HEK293 (cell line): ENCODE measurements at regions not wholly inside any gene's neighbourhood (a gene's known extent, or its start where the extent isn't known, plus 50 kb on each side); places are given as distances from the start of the nearest gene placed in this dataset.

ENCODE experiments used
- CTCF ChIA-PET: fragments of 350-600 bp; formaldehyde crosslinking; extraction: SDS; loops from one replicate; lab custom pipeline; 2021; ENCODE audit warnings: antibody characterized with exemption; lab: Yijun Ruan, JAX
- POLR2A ChIA-PET: fragments of 300-600 bp; formaldehyde crosslinking; extraction: SDS; loops from one replicate; lab custom pipeline; 2020; ENCODE audit warnings: antibody characterized with exemption, inconsistent platforms; lab: Yijun Ruan, JAX
- H3K27ac ChIP-seq: fragments of 200-500 bp; sonication (Bioruptor generic); 2 replicates; pipeline ENCODE4 v1.5.1; 2014; ENCODE audit warnings: low read depth, low read length, control low read depth, inconsistent platforms; ENCODE audit errors: extremely low read depth
- H3K36me3 ChIP-seq, 2 experiments: fragments of 200-500 bp in 1 of 2; sonication (Bioruptor generic) in 1 of 2; 1 replicate in 1 of 2; 2 replicates in 1 of 2; pipeline ENCODE4 v1.5.1; 2014 to 2017; ENCODE audit warnings: inconsistent platforms in 2 of 2, low read length in 2 of 2; ENCODE audit not compliant: control insufficient read depth in 2 of 2, insufficient read depth in 1 of 2
- H3K4me1 ChIP-seq: fragments of 200-500 bp; sonication (Bioruptor generic); 2 replicates; pipeline ENCODE4 v1.5.1; 2014; ENCODE audit warnings: mild to moderate bottlenecking, low read length, inconsistent platforms; ENCODE audit not compliant: control insufficient read depth, insufficient read depth
- H3K4me3 ChIP-seq: 2 replicates; pipeline ENCODE4 v1.5.1; 2011; ENCODE audit warnings: low read depth, mild to moderate bottlenecking, control low read depth, low read length, moderate library complexity
- H3K9me3 ChIP-seq: fragments of 200-500 bp; sonication (Bioruptor generic); 2 replicates; pipeline ENCODE4 v1.5.1; 2014; ENCODE audit warnings: low read depth, low read length, inconsistent platforms; ENCODE audit not compliant: control insufficient read depth, insufficient read depth
- GLIS1 ChIP-seq: fragments of 450-650 bp; formaldehyde crosslinking; IDR thresholded peaks from 2 replicates; pipeline ENCODE4 v1.5.1; 2016; ENCODE audit warnings: missing biosample characterization, missing genetic modification characterization
- ZFP37 ChIP-seq: fragments of 450-650 bp; formaldehyde crosslinking; IDR thresholded peaks from 2 replicates; pipeline ENCODE4 v1.5.1; 2016; ENCODE audit warnings: missing biosample characterization, missing genetic modification characterization
- ZFP41 ChIP-seq: fragments of 450-650 bp; formaldehyde crosslinking; IDR thresholded peaks from 2 replicates; pipeline ENCODE4 v1.5.1; 2016; ENCODE audit warnings: missing biosample characterization, missing genetic modification characterization, borderline replicate concordance
- ZNF248 ChIP-seq: fragments of 450-650 bp; formaldehyde crosslinking; IDR thresholded peaks from 2 replicates; pipeline ENCODE4 v1.5.1; 2017; ENCODE audit warnings: missing biosample characterization, missing genetic modification characterization
- ZNF341 ChIP-seq: fragments of 450-650 bp; formaldehyde crosslinking; IDR thresholded peaks from 2 replicates; pipeline ENCODE4; 2016; ENCODE audit warnings: low read depth, missing biosample characterization, missing genetic modification characterization
- ZNF394 ChIP-seq: fragments of 450-650 bp; formaldehyde crosslinking; IDR thresholded peaks from 2 replicates; pipeline ENCODE4 v1.5.1; 2016; ENCODE audit warnings: missing biosample characterization, missing genetic modification characterization, mild to moderate bottlenecking, moderate library complexity, borderline replicate concordance
- ZNF416 ChIP-seq: fragments of 450-650 bp; formaldehyde crosslinking; IDR thresholded peaks from 2 replicates; pipeline ENCODE4 v1.5.1; 2016; ENCODE audit warnings: missing biosample characterization, missing genetic modification characterization
- ZNF549 ChIP-seq: fragments of 450-650 bp; IDR thresholded peaks from 2 replicates; pipeline ENCODE4 v1.5.1; 2018; ENCODE audit warnings: missing biosample characterization, missing genetic modification characterization, mild to moderate bottlenecking, inconsistent platforms, moderate library complexity
- ZNF701 ChIP-seq: fragments of 450-650 bp; formaldehyde crosslinking; IDR thresholded peaks from 2 replicates; pipeline ENCODE4 v1.5.1; 2016; ENCODE audit warnings: missing biosample characterization, missing genetic modification characterization
- ZNF777 ChIP-seq: fragments of 450-650 bp; formaldehyde crosslinking; IDR thresholded peaks from 2 replicates; pipeline ENCODE4 v1.5.1; 2017; ENCODE audit warnings: missing biosample characterization, missing genetic modification characterization, borderline replicate concordance
- ZNF843 ChIP-seq: fragments of 450-650 bp; formaldehyde crosslinking; IDR thresholded peaks from 2 replicates; pipeline ENCODE4 v1.5.1; 2016; ENCODE audit warnings: missing biosample characterization, missing genetic modification characterization
- TF ChIP-seq, protein P1 (sequence below): fragments of 450-650 bp; formaldehyde crosslinking; IDR thresholded peaks from 2 replicates; pipeline ENCODE4 v1.5.1; 2016; ENCODE audit warnings: missing biosample characterization, missing genetic modification characterization
- TF ChIP-seq, protein P2 (sequence below): fragments of 450-650 bp; formaldehyde crosslinking; IDR thresholded peaks from 2 replicates; pipeline ENCODE4 v1.5.1; 2017; ENCODE audit warnings: missing biosample characterization, missing genetic modification characterization
- TF ChIP-seq, protein P3 (sequence below): fragments of 450-650 bp; formaldehyde crosslinking; IDR thresholded peaks from 2 replicates; pipeline ENCODE4 v1.5.1; 2016; ENCODE audit warnings: missing biosample characterization, missing genetic modification characterization
- TF ChIP-seq, protein P4 (sequence below): fragments of 450-650 bp; formaldehyde crosslinking; IDR thresholded peaks from 2 replicates; pipeline ENCODE4 v1.5.1; 2016; ENCODE audit warnings: missing biosample characterization, missing genetic modification characterization
- TF ChIP-seq, protein P5 (sequence below): fragments of 450-650 bp; formaldehyde crosslinking; conservative IDR thresholded peaks from 2 replicates; pipeline ENCODE4 v1.5.1; 2016; ENCODE audit warnings: low read depth, missing biosample characterization, missing genetic modification characterization
- TF ChIP-seq, protein P6 (sequence below): fragments of 450-650 bp; formaldehyde crosslinking; IDR thresholded peaks from 2 replicates; pipeline ENCODE4 v1.5.1; 2016; ENCODE audit warnings: missing biosample characterization, missing genetic modification characterization

DNA sequence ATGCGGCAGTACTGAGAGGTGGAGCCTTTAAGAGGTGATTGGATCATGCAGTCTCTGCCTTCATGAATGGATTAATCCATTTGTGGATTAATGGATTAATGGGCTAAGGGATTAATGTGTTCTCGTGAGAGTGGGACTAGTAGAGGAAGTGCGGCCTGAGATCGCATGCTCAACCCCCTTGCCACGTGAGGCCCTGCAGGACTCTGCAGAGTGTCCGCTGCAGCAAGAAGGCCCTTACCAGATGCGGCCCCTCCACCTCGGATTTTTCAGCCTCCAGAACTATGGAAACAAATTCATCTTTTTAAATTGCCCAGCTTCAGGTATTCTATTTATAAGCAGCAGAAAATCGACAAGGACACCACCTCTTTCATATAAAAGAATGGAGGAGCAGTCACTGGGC is 148.8 kb downstream of the TPRA1 start:
- no peaks in the 10 kb centered on the region for H3K4me1 ChIP-seq
- CTCF ChIA-PET, result interaction anchor here (1.4 kb wide), 1 partner anchor 14 kb away, joined by 5 read pairs; no protein-coding TSS in a partner anchor
- H3K36me3 ChIP-seq, result no peaks in the 10 kb centered on the region
- H3K4me3 ChIP-seq, result no peak overlapping the region
- POLR2A ChIA-PET, result no interaction called here
- H3K9me3 ChIP-seq, result no peaks in the 10 kb centered on the region
- TF ChIP-seq GLIS1 (tag by site-specific recombination) (no peak), ZNF777 (tag by site-specific recombination) (no peak), ZFP41 (tag by site-specific recombination) (no peak), ZNF549 (tag by site-specific recombination) (no peak), ZNF701 (no peak), ZNF416 (tag by site-specific recombination) (no peak), ZNF394 (tag by site-specific recombination) (no peak), ZFP37 (tag by site-specific recombination) (no peak), ZNF248 (tag by site-specific recombination) (no peak), ZNF341 (tag by site-specific recombination) (no peak), ZNF843 (tag by site-specific recombination) (no peak)
- TF ChIP-seq, protein P1, sequence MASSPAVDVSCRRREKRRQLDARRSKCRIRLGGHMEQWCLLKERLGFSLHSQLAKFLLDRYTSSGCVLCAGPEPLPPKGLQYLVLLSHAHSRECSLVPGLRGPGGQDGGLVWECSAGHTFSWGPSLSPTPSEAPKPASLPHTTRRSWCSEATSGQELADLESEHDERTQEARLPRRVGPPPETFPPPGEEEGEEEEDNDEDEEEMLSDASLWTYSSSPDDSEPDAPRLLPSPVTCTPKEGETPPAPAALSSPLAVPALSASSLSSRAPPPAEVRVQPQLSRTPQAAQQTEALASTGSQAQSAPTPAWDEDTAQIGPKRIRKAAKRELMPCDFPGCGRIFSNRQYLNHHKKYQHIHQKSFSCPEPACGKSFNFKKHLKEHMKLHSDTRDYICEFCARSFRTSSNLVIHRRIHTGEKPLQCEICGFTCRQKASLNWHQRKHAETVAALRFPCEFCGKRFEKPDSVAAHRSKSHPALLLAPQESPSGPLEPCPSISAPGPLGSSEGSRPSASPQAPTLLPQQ (tag by site-specific recombination), result no peak
- TF ChIP-seq, protein P2, sequence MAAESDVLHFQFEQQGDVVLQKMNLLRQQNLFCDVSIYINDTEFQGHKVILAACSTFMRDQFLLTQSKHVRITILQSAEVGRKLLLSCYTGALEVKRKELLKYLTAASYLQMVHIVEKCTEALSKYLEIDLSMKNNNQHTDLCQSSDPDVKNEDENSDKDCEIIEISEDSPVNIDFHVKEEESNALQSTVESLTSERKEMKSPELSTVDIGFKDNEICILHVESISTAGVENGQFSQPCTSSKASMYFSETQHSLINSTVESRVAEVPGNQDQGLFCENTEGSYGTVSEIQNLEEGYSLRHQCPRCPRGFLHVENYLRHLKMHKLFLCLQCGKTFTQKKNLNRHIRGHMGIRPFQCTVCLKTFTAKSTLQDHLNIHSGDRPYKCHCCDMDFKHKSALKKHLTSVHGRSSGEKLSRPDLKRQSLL (tag by site-specific recombination), result no peak
- TF ChIP-seq, protein P3, sequence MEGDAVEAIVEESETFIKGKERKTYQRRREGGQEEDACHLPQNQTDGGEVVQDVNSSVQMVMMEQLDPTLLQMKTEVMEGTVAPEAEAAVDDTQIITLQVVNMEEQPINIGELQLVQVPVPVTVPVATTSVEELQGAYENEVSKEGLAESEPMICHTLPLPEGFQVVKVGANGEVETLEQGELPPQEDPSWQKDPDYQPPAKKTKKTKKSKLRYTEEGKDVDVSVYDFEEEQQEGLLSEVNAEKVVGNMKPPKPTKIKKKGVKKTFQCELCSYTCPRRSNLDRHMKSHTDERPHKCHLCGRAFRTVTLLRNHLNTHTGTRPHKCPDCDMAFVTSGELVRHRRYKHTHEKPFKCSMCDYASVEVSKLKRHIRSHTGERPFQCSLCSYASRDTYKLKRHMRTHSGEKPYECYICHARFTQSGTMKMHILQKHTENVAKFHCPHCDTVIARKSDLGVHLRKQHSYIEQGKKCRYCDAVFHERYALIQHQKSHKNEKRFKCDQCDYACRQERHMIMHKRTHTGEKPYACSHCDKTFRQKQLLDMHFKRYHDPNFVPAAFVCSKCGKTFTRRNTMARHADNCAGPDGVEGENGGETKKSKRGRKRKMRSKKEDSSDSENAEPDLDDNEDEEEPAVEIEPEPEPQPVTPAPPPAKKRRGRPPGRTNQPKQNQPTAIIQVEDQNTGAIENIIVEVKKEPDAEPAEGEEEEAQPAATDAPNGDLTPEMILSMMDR (tag by site-specific recombination), result no peak
- TF ChIP-seq, protein P4, sequence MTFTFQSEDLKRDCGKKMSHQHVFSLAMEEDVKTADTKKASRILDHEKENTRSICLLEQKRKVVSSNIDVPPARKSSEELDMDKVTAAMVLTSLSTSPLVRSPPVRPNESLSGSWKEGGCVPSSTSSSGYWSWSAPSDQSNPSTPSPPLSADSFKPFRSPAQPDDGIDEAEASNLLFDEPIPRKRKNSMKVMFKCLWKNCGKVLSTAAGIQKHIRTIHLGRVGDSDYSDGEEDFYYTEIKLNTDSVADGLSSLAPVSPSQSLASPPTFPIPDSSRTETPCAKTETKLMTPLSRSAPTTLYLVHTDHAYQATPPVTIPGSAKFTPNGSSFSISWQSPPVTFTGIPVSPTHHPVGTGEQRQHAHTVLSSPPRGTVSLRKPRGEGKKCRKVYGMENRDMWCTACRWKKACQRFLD (tag by site-specific recombination), result no peak
- TF ChIP-seq, protein P5, sequence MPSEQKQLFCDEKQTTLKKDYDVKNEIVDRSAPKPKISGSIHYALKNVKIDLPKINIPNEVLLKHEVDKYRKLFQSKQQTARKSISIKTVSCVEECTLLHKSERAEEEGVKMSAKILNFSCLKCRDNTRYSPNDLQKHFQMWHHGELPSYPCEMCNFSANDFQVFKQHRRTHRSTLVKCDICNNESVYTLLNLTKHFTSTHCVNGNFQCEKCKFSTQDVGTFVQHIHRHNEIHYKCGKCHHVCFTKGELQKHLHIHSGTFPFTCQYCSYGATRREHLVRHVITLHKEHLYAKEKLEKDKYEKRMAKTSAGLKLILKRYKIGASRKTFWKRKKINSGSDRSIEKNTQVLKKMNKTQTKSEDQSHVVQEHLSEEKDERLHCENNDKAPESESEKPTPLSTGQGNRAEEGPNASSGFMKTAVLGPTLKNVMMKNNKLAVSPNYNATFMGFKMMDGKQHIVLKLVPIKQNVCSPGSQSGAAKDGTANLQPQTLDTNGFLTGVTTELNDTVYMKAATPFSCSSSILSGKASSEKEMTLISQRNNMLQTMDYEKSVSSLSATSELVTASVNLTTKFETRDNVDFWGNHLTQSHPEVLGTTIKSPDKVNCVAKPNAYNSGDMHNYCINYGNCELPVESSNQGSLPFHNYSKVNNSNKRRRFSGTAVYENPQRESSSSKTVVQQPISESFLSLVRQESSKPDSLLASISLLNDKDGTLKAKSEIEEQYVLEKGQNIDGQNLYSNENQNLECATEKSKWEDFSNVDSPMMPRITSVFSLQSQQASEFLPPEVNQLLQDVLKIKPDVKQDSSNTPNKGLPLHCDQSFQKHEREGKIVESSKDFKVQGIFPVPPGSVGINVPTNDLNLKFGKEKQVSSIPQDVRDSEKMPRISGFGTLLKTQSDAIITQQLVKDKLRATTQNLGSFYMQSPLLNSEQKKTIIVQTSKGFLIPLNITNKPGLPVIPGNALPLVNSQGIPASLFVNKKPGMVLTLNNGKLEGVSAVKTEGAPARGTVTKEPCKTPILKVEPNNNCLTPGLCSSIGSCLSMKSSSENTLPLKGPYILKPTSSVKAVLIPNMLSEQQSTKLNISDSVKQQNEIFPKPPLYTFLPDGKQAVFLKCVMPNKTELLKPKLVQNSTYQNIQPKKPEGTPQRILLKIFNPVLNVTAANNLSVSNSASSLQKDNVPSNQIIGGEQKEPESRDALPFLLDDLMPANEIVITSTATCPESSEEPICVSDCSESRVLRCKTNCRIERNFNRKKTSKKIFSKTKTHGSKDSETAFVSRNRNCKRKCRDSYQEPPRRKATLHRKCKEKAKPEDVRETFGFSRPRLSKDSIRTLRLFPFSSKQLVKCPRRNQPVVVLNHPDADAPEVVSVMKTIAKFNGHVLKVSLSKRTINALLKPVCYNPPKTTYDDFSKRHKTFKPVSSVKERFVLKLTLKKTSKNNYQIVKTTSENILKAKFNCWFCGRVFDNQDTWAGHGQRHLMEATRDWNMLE, result no peak
- TF ChIP-seq, protein P6, sequence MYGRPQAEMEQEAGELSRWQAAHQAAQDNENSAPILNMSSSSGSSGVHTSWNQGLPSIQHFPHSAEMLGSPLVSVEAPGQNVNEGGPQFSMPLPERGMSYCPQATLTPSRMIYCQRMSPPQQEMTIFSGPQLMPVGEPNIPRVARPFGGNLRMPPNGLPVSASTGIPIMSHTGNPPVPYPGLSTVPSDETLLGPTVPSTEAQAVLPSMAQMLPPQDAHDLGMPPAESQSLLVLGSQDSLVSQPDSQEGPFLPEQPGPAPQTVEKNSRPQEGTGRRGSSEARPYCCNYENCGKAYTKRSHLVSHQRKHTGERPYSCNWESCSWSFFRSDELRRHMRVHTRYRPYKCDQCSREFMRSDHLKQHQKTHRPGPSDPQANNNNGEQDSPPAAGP (tag by site-specific recombination), result no peak
- H3K27ac ChIP-seq, result no peak overlapping the region
